Peyer's patch (tissue), 4 donors: ENCODE measurements at regions not wholly inside any gene's neighbourhood (a gene's known extent, or its start where the extent isn't known, plus 50 kb on each side); places are given as distances from the start of the nearest gene placed in this dataset.
"Not testable (repeated sequence)": the region's sequence is repeated elsewhere in the genome, so short reads cannot be mapped to it uniquely, and the experiment has no call there.

Experiments used
- DNase-seq, 3 donors: peaks; one replicate each; pipeline ENCODE4 v3.0.0-alpha.2; 2017 to 2019
- H3K27ac ChIP-seq, 4 donors: fragments of 200-600 bp; sonication (generic); one replicate each; pipeline ENCODE4 v1.5.1; 2016 to 2019
- H3K27me3 ChIP-seq, 2 donors: fragments of 200-600 bp; sonication (generic); one replicate each; pipeline ENCODE4 v1.5.1; 2019
- H3K36me3 ChIP-seq, 3 donors: fragments of 200-600 bp; sonication (generic); one replicate each; pipeline ENCODE4 v1.5.1; 2016 to 2019
- H3K4me1 ChIP-seq, 4 donors: fragments of 200-600 bp; sonication (generic); one replicate each; pipeline ENCODE4 v1.5.1; 2016 to 2019
- H3K4me3 ChIP-seq, 4 donors: fragments of 200-600 bp; sonication (generic); 1 replicate in 3 of 4; 2 replicates in 1 of 4; pipeline ENCODE4 v1.5.1; 2016 to 2019; ENCODE audit warnings: mild to moderate bottlenecking in 1 of 4
- H3K9me3 ChIP-seq, 4 donors: fragments of 200-600 bp; sonication (generic); one replicate each; pipeline ENCODE4 v1.5.1; 2016 to 2019; ENCODE audit warnings: mild to moderate bottlenecking in 1 of 4
- CTCF ChIP-seq, 6 experiments: fragments of 450-650 bp in 4 of 6; fragments of 200-600 bp in 2 of 6; sonication (generic) in 1 of 6; IDR thresholded peaks; one replicate each; pipeline ENCODE4 v1.5.1; 2017 to 2019; ENCODE audit warnings: antibody characterized with exemption in 6 of 6, mild to moderate bottlenecking in 3 of 6, moderate library complexity in 1 of 6
- POLR2A ChIP-seq, 2 donors: fragments of 450-650 bp; IDR thresholded peaks; one replicate each; pipeline ENCODE4 v1.5.1; 2017; ENCODE audit warnings: antibody characterized with exemption in 2 of 2, mild to moderate bottlenecking in 2 of 2, moderate library complexity in 2 of 2

GRCh38 chr10:25745976-25746375 is 188.1 kb upstream of the MYO3A start:
- no peaks in the 10 kb centered on the region for H3K4me1 ChIP-seq
- TF ChIP-seq POLR2A (IDR thresholded peaks at IDR 0.05) (no peak), CTCF (IDR thresholded peaks at IDR 0.05) (no peak)
- no peak overlapping the region for H3K27ac ChIP-seq
- H3K27me3 ChIP-seq = no peaks in the 10 kb centered on the region
- H3K4me3 ChIP-seq = no peak overlapping the region
- DNase-seq = no peak
- no peaks in the 10 kb centered on the region for H3K36me3 ChIP-seq
- no peaks in the 10 kb centered on the region for H3K9me3 ChIP-seq

- no peaks in the 10 kb centered on the region for H3K4me1 ChIP-seq
- H3K36me3 ChIP-seq = no peaks in the 10 kb centered on the region
- no peaks in the 10 kb centered on the region for H3K27me3 ChIP-seq
- H3K9me3 ChIP-seq = no peaks in the 10 kb centered on the region
- no peak for DNase-seq
- no peak for TF ChIP-seq POLR2A (IDR thresholded peaks at IDR 0.05)
- no peak for TF ChIP-seq CTCF (IDR thresholded peaks at IDR 0.05)
- no peak overlapping the region for H3K4me3 ChIP-seq
- no peak overlapping the region for H3K27ac ChIP-seq
These were observed 186.9 kb upstream of the MYO3A start for GRCh38 chr10:25747084-25747483.

GRCh38 chr10:25748509-25748908 is 185.5 kb upstream of the MYO3A start:
- no peak for TF ChIP-seq CTCF (IDR thresholded peaks at IDR 0.05)
- no peak for TF ChIP-seq POLR2A (IDR thresholded peaks at IDR 0.05)
- Histone ChIP-seq H3K36me3 (no peaks in the 10 kb centered on the region), H3K27ac (no peak overlapping the region), H3K27me3 (no peaks in the 10 kb centered on the region), H3K9me3 (no peaks in the 10 kb centered on the region), H3K4me1 (no peaks in the 10 kb centered on the region), H3K4me3 (no peak overlapping the region)
- DNase-seq = no peak

GRCh38 chr10:25753776-25754175 is 180.3 kb upstream of the MYO3A start:
- TF ChIP-seq CTCF (IDR thresholded peaks at IDR 0.05) (no peak), POLR2A (IDR thresholded peaks at IDR 0.05) (no peak)
- Histone ChIP-seq H3K9me3 (no peaks in the 10 kb centered on the region), H3K36me3 (no peaks in the 10 kb centered on the region), H3K4me3 (no peak overlapping the region), H3K27me3 (no peaks in the 10 kb centered on the region), H3K27ac (no peak overlapping the region), H3K4me1 (no peaks in the 10 kb centered on the region)
- DNase-seq = no peak

- H3K27me3 ChIP-seq, H3K4me1 ChIP-seq, H3K9me3 ChIP-seq, H3K27ac ChIP-seq, H3K4me3 ChIP-seq, H3K36me3 ChIP-seq, DNase-seq: not testable (repeated sequence)
These were observed 178.2 kb upstream of the MYO3A start for GRCh38 chr10:25755874-25756273.

GRCh38 chr10:25756784-25757183 is 177.2 kb upstream of the MYO3A start:
- H3K9me3 ChIP-seq = no peaks in the 10 kb centered on the region
- no peaks in the 10 kb centered on the region for H3K36me3 ChIP-seq
- no peaks in the 10 kb centered on the region for H3K27me3 ChIP-seq
- H3K4me1 ChIP-seq = no peaks in the 10 kb centered on the region
- no peak for DNase-seq
- H3K4me3 ChIP-seq = no peak overlapping the region
- TF ChIP-seq POLR2A (IDR thresholded peaks at IDR 0.05) (no peak), CTCF (IDR thresholded peaks at IDR 0.05) (no peak)
- no peak overlapping the region for H3K27ac ChIP-seq
